GM23248 (cell line): ENCODE measurements at regions not wholly inside any gene's neighbourhood (a gene's known extent, or its start where the extent isn't known, plus 50 kb on each side); places are given as distances from the start of the nearest gene placed in this dataset.

Source experiments
- EZH2 ChIP-seq: fragments of 200-600 bp; sonication (generic); IDR thresholded peaks from 2 replicates; pipeline ENCODE4 v1.6.1; 2018; ENCODE audit warnings: antibody characterized with exemption, mild to moderate bottlenecking; ENCODE audit not compliant: insufficient read depth, poor library complexity, severe bottlenecking
- EZH2phosphoT487 ChIP-seq: fragments of 200-600 bp; sonication (generic); IDR thresholded peaks from 2 replicates; pipeline ENCODE4 v1.6.1; 2018; ENCODE audit warnings: antibody characterized with exemption, moderate library complexity, mild to moderate bottlenecking, low read depth; ENCODE audit not compliant: insufficient read depth

DNA sequence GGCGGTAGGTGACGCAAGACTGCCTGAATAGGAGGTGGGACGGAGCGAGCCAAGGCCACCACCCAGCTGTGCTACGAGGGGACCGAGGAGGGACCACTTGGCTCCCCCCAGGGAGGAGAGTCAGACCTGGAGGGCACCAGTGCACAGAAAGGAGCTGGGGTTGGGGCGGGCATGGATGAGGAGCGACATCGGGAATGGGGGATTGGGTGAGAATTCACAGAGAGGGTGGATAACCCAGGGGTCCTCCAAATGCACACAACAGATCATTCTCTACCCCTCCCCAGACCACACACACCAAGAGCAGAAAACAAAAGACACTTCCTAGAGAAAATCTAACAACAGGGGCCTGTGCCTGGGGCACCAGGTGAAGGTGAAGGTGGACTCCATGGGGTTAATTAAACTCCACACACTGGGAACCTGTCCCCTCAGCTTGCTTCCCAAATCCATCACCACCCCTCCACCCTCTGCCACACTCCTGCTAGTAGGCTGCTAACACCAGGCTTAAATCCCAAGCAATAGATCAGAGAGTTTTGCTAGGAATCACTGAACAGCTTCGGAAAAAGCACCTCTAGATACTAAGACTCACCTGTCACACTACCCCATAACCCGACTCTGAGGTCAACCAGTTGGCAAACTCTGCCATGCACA, 274.6 kb downstream of the EIPR1 start:
- TF ChIP-seq EZH2 (no peak), EZH2phosphoT487 (no peak)
